ENCODE measurements at regions not wholly inside any gene's neighbourhood (a gene's known extent, or its start where the extent isn't known, plus 50 kb on each side); places are given as distances from the start of the nearest gene placed in this dataset.

GRCh38 chr7:68958571-68958970 lies 639.7 kb upstream of the AUTS2 start:
- Histone ChIP-seq H4K20me1 (ENCODE audit: insufficient read depth) (no peaks in the 10 kb centered on the region), H3K27me3 (replicated peaks; ENCODE audit: insufficient read depth) (no peaks in the 10 kb centered on the region), H3K4me3 (no peak overlapping the region), H3F3A (ENCODE audit: insufficient read depth) (no peaks in the 10 kb centered on the region), H3K9ac (no peak overlapping the region), H3K4me1 (ENCODE audit: insufficient read depth) (no peaks in the 10 kb centered on the region), H3K36me3 (ENCODE audit: low read depth) (no peaks in the 10 kb centered on the region), H3K79me2 (ENCODE audit: insufficient read depth) (no peaks in the 10 kb centered on the region), H3K9me3 (ENCODE audit: low read depth) (no peaks in the 10 kb centered on the region), H3K4me2 (ENCODE audit: unreplicated experiment) (no peak overlapping the region), H2AFZ (no peak overlapping the region), H3K27ac (no peak overlapping the region), H3K9me2 (ENCODE audit: insufficient read depth) (no peaks in the 10 kb centered on the region)
- WGBS, 2 experiments (ENCODE audit: low coverage in 1 of 2, low lambda C conversion rate in 2 of 2, missing lambda C conversion rate in 2 of 2) = 10 to 16% methylated on average over 2 of the region's 2 CpGs
- TF ChIP-seq EZH2 (IDR thresholded peaks at IDR 0.05; ENCODE audit: insufficient read depth, poor library complexity, severe bottlenecking) (no peak), EZH2phosphoT487 (IDR thresholded peaks at IDR 0.05; ENCODE audit: insufficient read depth, low read depth) (no peak)
- in situ Hi-C loops (cut with MboI) = no loop called here
- no peak for DNase-seq

DNA sequence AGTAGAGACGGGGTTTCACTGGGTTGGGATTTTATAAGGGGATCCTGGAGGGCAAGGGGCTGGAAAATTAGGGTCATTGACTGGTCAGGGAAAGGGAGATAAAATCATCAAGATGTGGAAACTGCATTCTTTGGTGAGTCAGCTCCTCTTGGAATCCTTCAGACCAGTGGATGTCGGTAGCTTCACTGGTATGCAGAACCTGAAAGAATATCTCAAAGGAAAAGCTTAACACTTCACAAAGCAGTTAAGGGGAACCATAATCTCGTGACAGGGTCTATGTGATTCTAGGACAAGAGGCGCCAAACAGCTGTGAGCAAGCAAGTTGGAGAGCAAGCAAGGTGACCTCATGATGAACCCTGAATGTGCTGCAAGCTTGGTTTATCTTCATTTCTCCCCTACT lies 634.7 kb upstream of the AUTS2 start:
- H3K27me3 ChIP-seq (replicated peaks; ENCODE audit: insufficient read depth) = no peaks in the 10 kb centered on the region
- WGBS, 2 experiments (ENCODE audit: low coverage in 1 of 2, low lambda C conversion rate in 2 of 2, missing lambda C conversion rate in 2 of 2) = 5 to 7% methylated on average over 4 of the region's 4 CpGs
- peak overlapping the region; percentile 60 for H3K9ac ChIP-seq
- peak overlapping the region; percentile 82 for H3K27ac ChIP-seq
- H3K36me3 ChIP-seq (ENCODE audit: low read depth) = no peaks in the 10 kb centered on the region
- in situ Hi-C loops (cut with MboI) = no loop called here
- H3K9me3 ChIP-seq (ENCODE audit: low read depth) = no peaks in the 10 kb centered on the region
- no peaks in the 10 kb centered on the region for H4K20me1 ChIP-seq (ENCODE audit: insufficient read depth)
- DNase-seq = peak; percentile 74
- H2AFZ ChIP-seq = no peak overlapping the region
- H3K79me2 ChIP-seq (ENCODE audit: insufficient read depth) = no peaks in the 10 kb centered on the region
- 0 out of 2 replicates have a peak, but pooled peaks cover 8% of the 10 kb centered on the region for H3K4me1 ChIP-seq (ENCODE audit: insufficient read depth)
- TF ChIP-seq EZH2 (IDR thresholded peaks at IDR 0.05; ENCODE audit: insufficient read depth, poor library complexity, severe bottlenecking) (no peak), EZH2phosphoT487 (IDR thresholded peaks at IDR 0.05; ENCODE audit: insufficient read depth, low read depth) (no peak)
- H3K4me2 ChIP-seq (ENCODE audit: unreplicated experiment) = peak overlapping the region; percentile 61
- no peak overlapping the region for H3K4me3 ChIP-seq
- H3K9me2 ChIP-seq (ENCODE audit: insufficient read depth) = no peaks in the 10 kb centered on the region
- H3F3A ChIP-seq (ENCODE audit: insufficient read depth) = peaks cover 9% of the 10 kb centered on the region; the same call in 1 of the 2 replicates

DNA sequence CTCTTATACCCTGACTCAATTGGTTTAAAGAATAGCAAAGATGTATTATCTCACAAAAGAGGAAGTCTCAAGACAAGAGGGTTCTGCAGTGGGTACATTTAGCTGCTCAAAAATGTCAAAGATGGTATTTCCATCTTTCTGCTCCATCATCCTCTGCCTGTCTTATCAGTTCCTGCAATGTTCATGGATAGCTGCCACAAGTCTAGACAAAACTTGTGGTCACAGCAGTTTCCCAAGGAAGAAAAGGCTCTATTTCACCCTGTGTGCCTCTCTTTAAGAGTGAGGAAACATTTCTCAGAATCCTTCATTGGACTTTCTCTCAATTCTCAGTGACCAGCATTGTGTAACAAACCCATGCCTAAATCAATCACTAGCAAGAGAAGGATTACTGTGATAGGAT lies 634.2 kb upstream of the AUTS2 start:
- Histone ChIP-seq H3K27ac (peak overlapping the region; percentile 82), H3K79me2 (ENCODE audit: insufficient read depth) (no peaks in the 10 kb centered on the region), H2AFZ (no peak overlapping the region), H3F3A (ENCODE audit: insufficient read depth) (peaks cover 9% of the 10 kb centered on the region; the same call in 1 of the 2 replicates), H3K36me3 (ENCODE audit: low read depth) (no peaks in the 10 kb centered on the region), H4K20me1 (ENCODE audit: insufficient read depth) (no peaks in the 10 kb centered on the region), H3K4me1 (ENCODE audit: insufficient read depth) (0 out of 2 replicates have a peak, but pooled peaks cover 8% of the 10 kb centered on the region), H3K9ac (peak overlapping the region; percentile 60), H3K9me3 (ENCODE audit: low read depth) (no peaks in the 10 kb centered on the region), H3K27me3 (replicated peaks; ENCODE audit: insufficient read depth) (no peaks in the 10 kb centered on the region), H3K4me2 (ENCODE audit: unreplicated experiment) (peak overlapping the region; percentile 61), H3K4me3 (no peak overlapping the region), H3K9me2 (ENCODE audit: insufficient read depth) (no peaks in the 10 kb centered on the region)
- DNase-seq = peak; percentile 18
- in situ Hi-C loops (cut with MboI) = no loop called here
- no peak for TF ChIP-seq EZH2phosphoT487 (IDR thresholded peaks at IDR 0.05; ENCODE audit: insufficient read depth, low read depth)
- no peak for TF ChIP-seq EZH2 (IDR thresholded peaks at IDR 0.05; ENCODE audit: insufficient read depth, poor library complexity, severe bottlenecking)

DNA sequence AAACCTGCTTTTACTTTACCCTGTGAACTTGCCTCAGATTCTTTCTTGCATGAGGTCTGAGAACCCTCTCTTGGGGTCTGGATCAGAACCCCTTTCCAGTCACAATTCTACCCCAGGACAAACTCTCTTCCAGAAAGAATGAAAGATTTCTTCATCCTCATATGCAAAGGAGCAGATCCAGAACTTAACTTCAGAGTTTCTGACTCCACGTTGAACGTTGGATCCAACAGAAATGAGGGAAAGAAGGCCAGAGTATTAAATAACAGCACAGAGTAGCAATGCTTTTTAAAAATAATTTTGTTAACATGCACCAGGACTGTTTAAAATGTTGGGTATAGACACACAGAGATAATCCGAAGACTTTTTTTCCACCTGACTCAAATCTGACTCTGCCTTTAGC lies 632.9 kb upstream of the AUTS2 start:
- in situ Hi-C loops (cut with MboI) = no loop called here
- H3K9me2 ChIP-seq (ENCODE audit: insufficient read depth) = no peaks in the 10 kb centered on the region

DNA sequence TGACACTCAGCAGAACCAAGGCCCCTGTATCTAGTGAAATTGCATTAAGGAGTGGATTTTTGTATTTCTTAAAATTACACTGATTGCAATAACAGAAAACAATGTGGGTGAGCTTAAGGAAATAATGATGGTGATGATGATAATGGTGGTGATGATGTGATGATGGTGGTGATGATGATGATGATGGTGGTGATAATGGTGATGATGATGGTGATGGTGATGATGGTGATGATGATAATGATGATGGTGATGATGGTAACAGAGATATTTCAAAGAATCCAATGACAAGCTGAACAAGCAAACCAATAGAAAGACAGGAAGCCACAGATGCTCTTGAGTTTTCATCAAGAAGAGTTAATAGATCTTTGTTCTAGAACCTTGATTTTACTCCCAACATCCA lies 630.7 kb upstream of the AUTS2 start:
- Histone ChIP-seq H3K9ac (no peak overlapping the region), H3K27ac (no peak overlapping the region), H4K20me1 (ENCODE audit: insufficient read depth) (no peaks in the 10 kb centered on the region), H3K9me3 (ENCODE audit: low read depth) (no peaks in the 10 kb centered on the region), H3K4me1 (ENCODE audit: insufficient read depth) (0 out of 2 replicates have a peak, but pooled peaks cover 8% of the 10 kb centered on the region), H3K79me2 (ENCODE audit: insufficient read depth) (no peaks in the 10 kb centered on the region), H3K27me3 (replicated peaks; ENCODE audit: insufficient read depth) (no peaks in the 10 kb centered on the region), H3K36me3 (ENCODE audit: low read depth) (no peaks in the 10 kb centered on the region), H2AFZ (no peak overlapping the region), H3K4me2 (ENCODE audit: unreplicated experiment) (no peak overlapping the region), H3K4me3 (no peak overlapping the region), H3K9me2 (ENCODE audit: insufficient read depth) (no peaks in the 10 kb centered on the region), H3F3A (ENCODE audit: insufficient read depth) (peaks cover 9% of the 10 kb centered on the region; the same call in 1 of the 2 replicates)
- TF ChIP-seq EZH2phosphoT487 (IDR thresholded peaks at IDR 0.05; ENCODE audit: insufficient read depth, low read depth) (no peak), EZH2 (IDR thresholded peaks at IDR 0.05; ENCODE audit: insufficient read depth, poor library complexity, severe bottlenecking) (no peak)
- DNase-seq = no peak
- in situ Hi-C loops (cut with MboI) = no loop called here

More for the DNA sequence above, 632.9 kb upstream of the AUTS2 start:
- H3K9me3 ChIP-seq (ENCODE audit: low read depth) = no peaks in the 10 kb centered on the region
- no peak overlapping the region for H3K27ac ChIP-seq
- H3K4me3 ChIP-seq = no peak overlapping the region
- H3K36me3 ChIP-seq (ENCODE audit: low read depth) = no peaks in the 10 kb centered on the region
- H3K27me3 ChIP-seq (replicated peaks; ENCODE audit: insufficient read depth) = no peaks in the 10 kb centered on the region
- no peak overlapping the region for H3K4me2 ChIP-seq (ENCODE audit: unreplicated experiment)
- WGBS, 2 experiments (ENCODE audit: low coverage in 1 of 2, low lambda C conversion rate in 2 of 2, missing lambda C conversion rate in 2 of 2) = 23 to 36% methylated on average over 3 of the region's 3 CpGs
- H3K4me1 ChIP-seq (ENCODE audit: insufficient read depth) = 0 out of 2 replicates have a peak, but pooled peaks cover 8% of the 10 kb centered on the region
- H2AFZ ChIP-seq = no peak overlapping the region
- H3K9ac ChIP-seq = no peak overlapping the region
- no peak for DNase-seq
- no peaks in the 10 kb centered on the region for H3K79me2 ChIP-seq (ENCODE audit: insufficient read depth)
- peaks cover 9% of the 10 kb centered on the region; the same call in 1 of the 2 replicates for H3F3A ChIP-seq (ENCODE audit: insufficient read depth)
- no peaks in the 10 kb centered on the region for H4K20me1 ChIP-seq (ENCODE audit: insufficient read depth)
- TF ChIP-seq EZH2 (IDR thresholded peaks at IDR 0.05; ENCODE audit: insufficient read depth, poor library complexity, severe bottlenecking) = no peak
- TF ChIP-seq EZH2phosphoT487 (IDR thresholded peaks at IDR 0.05; ENCODE audit: insufficient read depth, low read depth) = no peak

All from GM23248 (cell line).